OCI-LY7 (cell line): ENCODE measurements at regions not wholly inside any gene's neighbourhood (a gene's known extent, or its start where the extent isn't known, plus 50 kb on each side); places are given as distances from the start of the nearest gene placed in this dataset.

Experiments used
- BruUV-seq: library from RNA; stranded (reverse); fragments of 400-500 nt; replicated peaks from 2 replicates; lab custom pipeline; 2021; lab: Mats Ljungman, UMichigan
- CTCF ChIA-PET: fragments of 300-600 bp; sonication (Branson Sonifier 250); formaldehyde crosslinking; loops from one replicate; lab custom pipeline; 2022; ENCODE audit warnings: antibody characterized with exemption; ENCODE audit not compliant: unreplicated experiment; lab: Charles Lee
- POLR2A ChIA-PET: fragments of 300-600 bp; sonication (Branson Sonifier 250); formaldehyde crosslinking; loops from one replicate; lab custom pipeline; 2022; ENCODE audit warnings: antibody characterized with exemption; lab: Charles Lee
- DNase-seq: peaks from one replicate; pipeline ENCODE4 v3.0.0-alpha.2; 2015; ENCODE audit warnings: low spot score
- H2AFZ ChIP-seq: fragments of 200-600 bp; sonication (generic), shearing (Covaris generic); 2 replicates; pipeline ENCODE4 v1.6.1; 2014; ENCODE audit warnings: mild to moderate bottlenecking, antibody characterized with exemption, low read length, moderate library complexity
- H3K27ac ChIP-seq: fragments of 200-600 bp; sonication (generic); 2 replicates; pipeline ENCODE4 v1.5.1; 2014; ENCODE audit warnings: mixed run types, low read depth, mild to moderate bottlenecking, moderate library complexity, low read length, inconsistent platforms; ENCODE audit not compliant: poor library complexity, severe bottlenecking
- H3K36me3 ChIP-seq: fragments of 200-600 bp; sonication (generic); 2 replicates; pipeline ENCODE4 v1.6.1; 2014; ENCODE audit warnings: mild to moderate bottlenecking, antibody characterized with exemption, low read length, moderate library complexity, mixed read lengths; ENCODE audit not compliant: insufficient read depth
- H3K4me1 ChIP-seq: fragments of 200-600 bp; sonication (generic); 2 replicates; pipeline ENCODE4 v1.5.1; 2014; ENCODE audit warnings: mild to moderate bottlenecking, low read length; ENCODE audit not compliant: insufficient read depth, poor library complexity, severe bottlenecking
- H3K4me2 ChIP-seq: fragments of 200-600 bp; sonication (generic); 2 replicates; pipeline ENCODE4 v1.6.1; 2014; ENCODE audit warnings: mild to moderate bottlenecking, low read length
- H3K4me3 ChIP-seq: fragments of 200-600 bp; sonication (generic); 2 replicates; pipeline ENCODE4 v1.5.1; 2014; ENCODE audit warnings: mild to moderate bottlenecking, low read depth, low read length; ENCODE audit not compliant: poor library complexity, severe bottlenecking
- H3K79me2 ChIP-seq: fragments of 200-600 bp; sonication (generic); 2 replicates; pipeline ENCODE4 v1.6.1; 2016; ENCODE audit warnings: low read depth, mild to moderate bottlenecking, low read length, moderate library complexity, mixed read lengths; ENCODE audit not compliant: insufficient read depth
- H3K9me2 ChIP-seq: fragments of 200-600 bp; sonication (generic); 2 replicates; pipeline ENCODE4 v1.6.1; 2016; ENCODE audit warnings: mild to moderate bottlenecking, low read length, mixed read lengths; ENCODE audit not compliant: insufficient read depth
- H3K9me3 ChIP-seq: fragments of 200-600 bp; sonication (generic); 2 replicates; pipeline ENCODE4 v1.6.1; 2014; ENCODE audit warnings: mild to moderate bottlenecking, mixed run types, low read length, mixed read lengths
- H4K20me1 ChIP-seq: fragments of 200-600 bp; sonication (generic); 2 replicates; pipeline ENCODE4 v1.6.1; 2014; ENCODE audit warnings: mild to moderate bottlenecking, antibody characterized with exemption, low read length, moderate library complexity, mixed read lengths; ENCODE audit not compliant: insufficient read depth
- CTCF ChIP-seq: fragments of 200-600 bp; sonication (generic); conservative IDR thresholded peaks from 2 replicates; pipeline ENCODE4 v1.5.1; 2014; ENCODE audit warnings: mild to moderate bottlenecking, antibody characterized with exemption, low read length, moderate library complexity, mixed read lengths
- EZH2phosphoT487 ChIP-seq: fragments of 200-600 bp; sonication (generic); IDR thresholded peaks from 2 replicates; pipeline ENCODE4 v1.6.1; 2018; ENCODE audit warnings: low read depth, borderline replicate concordance, mild to moderate bottlenecking, mixed run types, antibody characterized with exemption, low read length, moderate library complexity, mixed read lengths
- intact Hi-C: fragments of 100-400 bp; cut with micrococcal nuclease; formaldehyde crosslinking; loops from one replicate; pipeline ENCODE4 v1.10.0; 2022; ENCODE audit not compliant: unreplicated experiment

DNA sequence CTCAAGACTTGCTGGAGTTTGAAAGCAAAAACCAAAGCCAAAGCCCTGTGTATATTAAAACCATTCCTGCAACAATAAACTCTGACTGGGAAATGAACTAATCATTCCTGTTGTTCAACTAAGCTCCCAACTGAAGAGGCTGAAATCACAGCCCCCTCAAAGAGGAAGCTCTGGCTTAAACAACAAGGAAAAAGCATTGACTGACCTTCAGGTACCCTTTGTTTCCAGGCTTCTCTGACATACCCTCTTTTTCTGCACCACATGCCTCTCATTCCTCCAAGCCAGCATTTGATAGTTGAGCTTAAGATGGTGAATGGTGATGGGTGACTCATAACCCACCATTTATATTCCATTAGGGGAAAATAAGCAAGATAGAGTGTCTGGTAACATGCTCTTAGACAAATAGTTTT, 470.9 kb upstream of the SOX9 start:
- CTCF ChIA-PET = no interaction called here
- H3K4me3 ChIP-seq = no peak overlapping the region
- H3K9me3 ChIP-seq = no peaks in the 10 kb centered on the region
- no peaks in the 10 kb centered on the region for H3K9me2 ChIP-seq
- no peak overlapping the region for H2AFZ ChIP-seq
- H3K4me2 ChIP-seq = no peak overlapping the region
- no peak overlapping the region for H3K27ac ChIP-seq
- POLR2A ChIA-PET = no interaction called here
- TF ChIP-seq EZH2phosphoT487 (no peak), CTCF (no peak)
- H3K79me2 ChIP-seq = no peaks in the 10 kb centered on the region
- no peaks in the 10 kb centered on the region for H3K4me1 ChIP-seq
- BruUV-seq = no TSS peak
- intact Hi-C loops = no loop called here
- H4K20me1 ChIP-seq = no peaks in the 10 kb centered on the region
- no peak for DNase-seq
- no peaks in the 10 kb centered on the region for H3K36me3 ChIP-seq

DNA sequence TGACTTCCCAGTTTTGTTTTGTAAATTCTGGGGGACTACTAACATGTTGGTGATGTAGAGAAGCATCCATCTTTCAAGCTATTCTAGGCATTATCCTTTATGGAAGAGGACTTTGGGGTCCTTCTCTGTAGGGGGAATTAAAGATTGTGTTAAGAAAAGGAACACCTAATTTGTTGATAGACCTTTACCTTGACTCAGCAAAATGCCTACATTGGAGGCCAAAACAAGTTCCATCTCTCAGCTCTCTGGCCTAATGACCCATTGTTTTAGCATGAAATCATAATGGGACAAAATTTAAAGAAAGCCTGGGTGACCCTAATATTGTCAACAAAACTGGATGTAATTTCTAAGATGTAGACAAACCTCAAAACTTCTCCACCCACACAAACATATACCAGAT, 465.3 kb upstream of the SOX9 start:
- Histone ChIP-seq H3K9me2 (no peaks in the 10 kb centered on the region), H4K20me1 (no peaks in the 10 kb centered on the region), H3K4me1 (no peaks in the 10 kb centered on the region), H3K4me3 (no peak overlapping the region), H3K4me2 (no peak overlapping the region), H3K36me3 (no peaks in the 10 kb centered on the region), H2AFZ (no peak overlapping the region), H3K27ac (no peak overlapping the region), H3K9me3 (no peaks in the 10 kb centered on the region), H3K79me2 (no peaks in the 10 kb centered on the region)
- intact Hi-C loops = no loop called here
- no TSS peak for BruUV-seq
- no peak for TF ChIP-seq CTCF
- no peak for TF ChIP-seq EZH2phosphoT487
- CTCF ChIA-PET = no interaction called here
- no peak for DNase-seq
- POLR2A ChIA-PET = no interaction called here

- TF ChIP-seq EZH2phosphoT487 (no peak), CTCF (no peak)
- CTCF ChIA-PET = no interaction called here
- no TSS peak for BruUV-seq
Measured at GRCh38 chr17:71656964-71657858, 463.6 kb upstream of the SOX9 start.

More at GRCh38 chr17:71656964-71657858, 463.6 kb upstream of the SOX9 start:
- Histone ChIP-seq H3K79me2 (no peaks in the 10 kb centered on the region), H3K4me3 (no peak overlapping the region), H3K9me2 (no peaks in the 10 kb centered on the region), H3K4me2 (no peak overlapping the region), H3K9me3 (no peaks in the 10 kb centered on the region), H4K20me1 (no peaks in the 10 kb centered on the region), H3K27ac (no peak overlapping the region), H3K4me1 (no peaks in the 10 kb centered on the region), H3K36me3 (no peaks in the 10 kb centered on the region), H2AFZ (no peak overlapping the region)
- intact Hi-C loops = no loop called here
- no peak for DNase-seq
- POLR2A ChIA-PET = interaction anchor here (0.6 kb wide), 1 partner anchor 14 kb away, joined by 3 read pairs; no protein-coding TSS in a partner anchor
